HL-60 (cell line): ENCODE measurements at regions not wholly inside any gene's neighbourhood (a gene's known extent, or its start where the extent isn't known, plus 50 kb on each side); places are given as distances from the start of the nearest gene placed in this dataset.

Experiments used
- CTCF ChIP-seq: IDR thresholded peaks from one replicate; pipeline ENCODE4 v1.5.1; 2011; ENCODE audit warnings: low read length, control low read depth, inconsistent platforms; ENCODE audit not compliant: insufficient read depth
- GABPA ChIP-seq: IDR thresholded peaks from 2 replicates; pipeline ENCODE4 v1.6.1; 2012; ENCODE audit warnings: low read depth
- POLR2AphosphoS5 ChIP-seq: IDR thresholded peaks from 2 replicates; pipeline ENCODE4 v1.6.1; 2012; ENCODE audit warnings: low read depth
- REST ChIP-seq: IDR thresholded peaks from 2 replicates; pipeline ENCODE4 v1.6.1; 2012; ENCODE audit warnings: low read depth; ENCODE audit not compliant: insufficient replicate concordance
- SPI1 ChIP-seq: IDR thresholded peaks from 2 replicates; pipeline ENCODE4 v1.6.1; 2012; ENCODE audit warnings: low read depth, mild to moderate bottlenecking, borderline replicate concordance

- TF ChIP-seq CTCF = no peak
- no peak for TF ChIP-seq GABPA
- no peak for TF ChIP-seq POLR2AphosphoS5
- TF ChIP-seq REST = no peak
- no peak for TF ChIP-seq SPI1
Measured at GRCh38 chr6:93496548-93496947, 77.2 kb upstream of the EPHA7 start.
